Activated gamma-delta T cell (primary cell): ENCODE measurements at regions not wholly inside any gene's neighbourhood (a gene's known extent, or its start where the extent isn't known, plus 50 kb on each side); places are given as distances from the start of the nearest gene placed in this dataset.

Source experiments
- DNase-seq: peaks from one replicate; lab custom pipeline; 2025; lab: John Stamatoyannopoulos, UW

DNA sequence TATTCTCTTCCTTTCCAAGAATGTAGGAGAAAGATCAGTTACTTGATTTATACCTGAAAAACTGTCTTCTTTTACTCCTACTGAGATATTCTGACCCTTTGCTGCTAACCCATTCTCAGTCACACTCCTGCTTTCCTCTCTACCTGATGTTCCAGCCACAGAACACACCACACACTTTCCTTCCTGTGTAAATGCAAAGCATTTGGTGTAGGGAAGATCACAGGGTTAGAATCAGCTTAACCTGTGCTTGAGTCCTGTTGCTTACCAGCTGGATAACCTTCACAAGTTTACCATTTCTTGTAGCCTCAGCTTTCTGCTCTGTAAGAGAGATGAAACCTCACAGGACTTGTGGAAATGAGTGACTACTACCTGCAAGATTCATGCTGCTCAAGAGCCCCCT lies 489.8 kb upstream of the GOLIM4 start:
- DNase-seq = no peak

DNA sequence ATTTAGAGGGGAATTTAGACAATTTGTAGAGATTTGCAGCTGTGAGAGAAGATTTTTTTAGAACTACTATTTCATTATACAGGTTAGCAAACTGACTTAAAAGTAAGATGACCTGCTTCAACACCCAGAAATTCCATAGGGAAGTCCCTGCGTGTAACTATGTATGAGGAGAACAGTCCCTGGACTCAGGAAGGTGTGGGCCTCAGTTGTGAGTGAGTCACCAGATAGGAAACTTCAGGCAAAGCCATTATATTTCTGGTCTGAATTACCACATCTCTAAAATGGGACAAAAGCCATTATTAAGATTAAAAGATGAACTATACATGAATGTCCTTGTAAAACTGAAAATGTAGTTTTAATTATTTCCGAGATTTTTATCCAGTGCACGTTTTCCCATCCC lies 488.3 kb upstream of the GOLIM4 start:
- no peak for DNase-seq

DNA sequence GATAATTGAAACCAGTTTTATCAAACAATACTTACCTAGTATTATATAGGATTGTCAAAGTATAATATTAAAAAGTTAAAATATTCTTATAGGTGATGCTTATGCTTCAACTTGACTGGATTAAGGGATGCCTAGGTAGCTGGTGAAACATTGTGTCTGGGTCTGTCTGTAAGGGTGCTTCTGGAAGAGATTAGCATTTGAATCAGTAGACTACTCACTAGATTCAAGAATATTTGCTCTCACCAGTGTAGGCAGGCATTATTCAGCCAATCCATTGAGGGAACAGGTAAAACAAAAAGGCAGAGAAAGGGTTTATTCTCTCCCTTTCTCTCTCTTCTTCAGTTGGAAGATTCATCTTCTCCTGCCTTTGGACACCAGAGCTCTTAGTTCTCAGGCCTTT lies 486.8 kb upstream of the GOLIM4 start:
- no peak for DNase-seq

GRCh38 chr3:168581771-168582225 lies 486.1 kb upstream of the GOLIM4 start:
- no peak for DNase-seq

GRCh38 chr3:168579010-168579409 lies 483.3 kb upstream of the GOLIM4 start:
- DNase-seq = no peak

- no peak for DNase-seq
Observed at GRCh38 chr3:168575750-168576149, 480.0 kb upstream of the GOLIM4 start.

- DNase-seq = no peak
Observed at GRCh38 chr3:168574455-168575158, 478.9 kb upstream of the GOLIM4 start.

DNA sequence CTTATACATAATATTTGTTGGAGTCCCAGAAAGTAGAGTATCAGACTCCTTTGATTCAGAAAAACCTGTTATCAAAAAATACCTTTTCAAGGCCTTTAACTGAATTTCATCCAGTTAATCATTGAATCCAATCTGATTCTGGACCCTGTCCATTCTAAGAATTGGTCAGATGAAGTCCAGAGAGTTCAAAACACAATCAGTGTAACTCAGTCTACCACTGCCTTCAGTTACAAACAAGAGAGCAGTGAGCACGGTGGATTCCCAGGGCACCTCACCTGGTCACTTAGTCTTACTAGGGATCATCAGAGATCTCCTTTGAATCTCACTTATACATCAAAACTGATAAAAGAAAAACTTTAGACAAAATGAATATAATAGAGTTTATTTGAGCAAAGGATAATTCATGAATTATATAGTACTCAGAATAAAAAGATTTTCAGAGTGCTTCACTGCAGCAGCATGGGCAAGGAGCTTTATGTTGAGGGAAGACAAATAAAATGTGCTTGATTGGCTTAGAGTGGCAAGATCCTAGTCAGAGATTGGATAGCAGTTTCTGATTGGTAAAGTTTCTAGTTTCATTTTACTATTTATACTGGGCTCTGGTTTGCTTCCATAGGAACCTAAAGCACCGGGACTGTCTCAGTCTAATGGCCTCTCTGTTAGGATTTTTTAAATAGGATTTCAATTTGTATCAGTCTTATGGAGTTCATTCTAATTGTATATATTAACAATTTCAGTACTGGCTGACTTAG lies 474.9 kb upstream of the GOLIM4 start:
- DNase-seq = no peak

DNA sequence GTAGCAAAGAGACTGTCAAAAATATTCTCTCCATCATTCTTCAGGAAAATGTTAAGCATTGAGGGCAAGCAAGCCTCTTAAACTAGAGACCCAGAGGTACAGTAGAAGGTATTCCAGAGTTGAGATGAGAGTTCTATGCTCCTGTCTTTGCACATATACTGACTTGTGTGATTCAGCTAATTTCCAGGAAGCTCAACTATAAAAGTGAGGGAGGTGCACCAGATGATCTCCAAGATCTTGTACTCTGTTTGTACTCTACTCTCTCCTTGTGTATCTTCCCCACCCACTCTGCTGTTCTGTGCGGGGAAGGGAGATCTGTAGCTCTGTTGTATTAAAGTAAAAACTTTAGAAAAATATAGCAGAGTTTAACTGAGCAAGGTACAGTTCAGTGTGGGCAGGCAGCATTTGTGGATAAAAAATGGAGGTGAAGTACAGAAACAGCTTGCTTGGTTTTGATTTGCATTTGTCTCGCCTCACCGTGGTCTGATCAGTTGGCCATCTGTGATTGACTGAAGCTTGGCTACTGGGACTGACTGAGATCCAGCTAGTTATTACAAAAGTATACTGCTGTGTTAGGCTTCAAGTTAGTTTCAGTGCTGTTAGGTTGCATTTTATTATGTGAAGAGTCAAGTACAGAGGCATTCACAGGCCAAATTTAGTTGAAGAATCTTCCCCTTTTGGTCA lies 463.1 kb upstream of the GOLIM4 start:
- DNase-seq = no peak

DNA sequence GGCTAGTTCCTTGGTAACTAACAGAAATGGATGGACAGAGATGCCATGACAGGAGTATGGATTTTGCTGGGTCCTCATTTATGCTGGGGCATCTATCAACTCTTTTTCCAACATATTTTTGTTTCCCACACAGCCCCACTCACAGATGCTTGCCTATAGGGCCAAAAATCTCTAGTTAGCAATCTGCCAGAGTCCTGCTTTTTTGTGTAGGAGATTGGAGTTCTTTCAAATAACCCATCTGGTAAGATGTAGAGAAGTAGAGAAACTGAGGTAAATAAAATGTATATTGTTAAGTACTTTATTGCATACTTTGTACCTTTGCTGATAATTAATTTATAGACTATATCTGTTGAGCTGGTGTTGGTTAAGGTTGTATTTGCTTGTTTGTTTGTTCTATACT lies 456.5 kb upstream of the GOLIM4 start:
- DNase-seq = no peak

- DNase-seq = no peak
Observed at GRCh38 chr3:168548719-168549118, 453.0 kb upstream of the GOLIM4 start.

DNA sequence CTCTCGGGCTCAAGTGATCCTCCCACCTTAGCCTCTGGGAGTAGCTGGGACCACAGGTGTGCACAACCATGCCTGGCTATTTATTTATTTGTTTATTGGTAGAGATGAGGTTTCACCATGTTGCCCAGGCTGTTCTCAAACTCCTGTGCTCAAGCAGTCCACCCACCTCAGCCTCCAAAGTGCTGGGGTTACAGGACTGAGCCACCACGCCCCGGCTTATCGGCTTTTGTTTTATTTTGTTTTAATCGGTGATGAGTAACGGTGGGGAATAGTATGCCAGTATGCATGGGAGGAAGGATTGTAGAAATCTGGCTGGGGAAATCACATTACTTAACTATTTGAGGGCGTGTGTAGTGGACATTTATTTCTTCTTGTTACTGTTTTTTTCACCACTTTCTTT lies 451.0 kb upstream of the GOLIM4 start:
- DNase-seq = no peak

GRCh38 chr3:168545591-168545990 lies 449.9 kb upstream of the GOLIM4 start:
- no peak for DNase-seq

- no peak for DNase-seq
Observed at GRCh38 chr3:168544097-168544957, 448.6 kb upstream of the GOLIM4 start.

GRCh38 chr3:168540726-168541125 lies 445.0 kb upstream of the GOLIM4 start:
- DNase-seq = no peak

- no peak for DNase-seq
Observed at GRCh38 chr3:168539909-168540308, 444.2 kb upstream of the GOLIM4 start.

- DNase-seq = no peak
Observed at GRCh38 chr3:168534761-168535160, 439.0 kb upstream of the GOLIM4 start.

- no peak for DNase-seq
Observed at GRCh38 chr3:168533600-168533999, 437.9 kb upstream of the GOLIM4 start.

DNA sequence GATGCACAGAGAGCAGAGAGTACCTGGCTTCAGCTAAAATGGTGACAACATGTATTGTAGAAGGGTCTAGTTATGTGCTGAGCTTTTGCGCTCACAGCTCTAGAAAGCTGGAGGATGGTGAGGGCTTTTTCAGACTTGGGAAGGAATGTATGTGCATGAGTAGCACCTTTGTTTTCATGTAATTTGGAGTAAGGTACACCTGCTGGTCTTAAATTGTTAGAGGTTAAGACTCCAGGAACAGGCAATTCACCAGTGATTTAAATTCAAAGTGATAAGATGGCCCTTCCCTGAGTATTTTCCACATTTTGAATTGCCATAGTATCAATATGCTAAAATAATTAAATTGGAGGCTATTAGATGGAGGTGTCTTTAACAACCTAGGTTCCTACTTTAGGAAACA lies 436.4 kb upstream of the GOLIM4 start:
- DNase-seq = no peak

- DNase-seq = no peak
Observed at GRCh38 chr3:168531116-168531515, 435.4 kb upstream of the GOLIM4 start.

GRCh38 chr3:168524129-168524528 lies 428.4 kb upstream of the GOLIM4 start:
- no peak for DNase-seq
